OCI-LY1 (cell line): ENCODE measurements at regions not wholly inside any gene's neighbourhood (a gene's known extent, or its start where the extent isn't known, plus 50 kb on each side); places are given as distances from the start of the nearest gene placed in this dataset.

ENCODE experiments used
- H2AFZ ChIP-seq: fragments of 200-600 bp; sonication (generic), shearing (Covaris generic); 2 replicates; pipeline ENCODE4 v1.6.0; 2014; ENCODE audit warnings: antibody characterized with exemption, mild to moderate bottlenecking, low read length
- H3F3A ChIP-seq: fragments of 200-600 bp; sonication (generic), shearing (Covaris generic); 2 replicates; pipeline ENCODE4 v1.6.0; 2014; ENCODE audit warnings: mild to moderate bottlenecking, antibody characterized with exemption, low read length, moderate library complexity; ENCODE audit not compliant: insufficient read depth
- H3K27ac ChIP-seq: fragments of 200-600 bp; sonication (generic); 2 replicates; pipeline ENCODE4 v1.5.1; 2014; ENCODE audit warnings: low read length, mixed run types, mild to moderate bottlenecking, low read depth; ENCODE audit not compliant: poor library complexity, severe bottlenecking
- H3K27me3 ChIP-seq: fragments of 200-600 bp; sonication (generic); 2 replicates; pipeline ENCODE4 v1.6.0; 2014; ENCODE audit warnings: antibody characterized with exemption, mild to moderate bottlenecking, low read length, moderate library complexity; ENCODE audit not compliant: insufficient read depth
- H3K36me3 ChIP-seq: fragments of 200-600 bp; sonication (generic); 2 replicates; pipeline ENCODE4 v1.6.1; 2014; ENCODE audit warnings: mild to moderate bottlenecking, antibody characterized with exemption, low read length, moderate library complexity, mixed read lengths; ENCODE audit not compliant: insufficient read depth
- H3K4me1 ChIP-seq: fragments of 200-600 bp; sonication (generic); 2 replicates; pipeline ENCODE4 v1.5.1; 2014; ENCODE audit warnings: mild to moderate bottlenecking, low read length, moderate library complexity; ENCODE audit not compliant: insufficient read depth, severe bottlenecking
- H3K4me2 ChIP-seq: fragments of 200-600 bp; sonication (generic), shearing (Covaris generic); 2 replicates; pipeline ENCODE4 v1.6.1; 2014; ENCODE audit warnings: low read length
- H3K4me3 ChIP-seq: fragments of 200-600 bp; sonication (generic); 2 replicates; pipeline ENCODE4 v1.5.1; 2014; ENCODE audit warnings: low read length, low read depth, mild to moderate bottlenecking, mixed read lengths; ENCODE audit not compliant: poor library complexity, severe bottlenecking
- H3K79me2 ChIP-seq: fragments of 200-600 bp; shearing (Covaris generic); 2 replicates; pipeline ENCODE4 v1.6.1; 2016; ENCODE audit warnings: mixed run types, low read length, mixed read lengths; ENCODE audit not compliant: insufficient read depth
- H3K9ac ChIP-seq: fragments of 200-600 bp; sonication (generic), shearing (Covaris generic); 2 replicates; pipeline ENCODE4 v1.6.1; 2014; ENCODE audit warnings: mild to moderate bottlenecking, low read length, mixed read lengths
- H3K9me2 ChIP-seq: fragments of 200-600 bp; sonication (generic), shearing (Covaris generic); 2 replicates; pipeline ENCODE4 v1.6.1; 2014; ENCODE audit warnings: low read depth, mild to moderate bottlenecking, low read length, mixed read lengths
- H3K9me3 ChIP-seq: fragments of 200-600 bp; shearing (Covaris generic); 2 replicates; pipeline ENCODE4 v1.6.1; 2014; ENCODE audit warnings: low read length, mixed read lengths
- H4K20me1 ChIP-seq: fragments of 200-600 bp; sonication (generic), shearing (Covaris generic); 2 replicates; pipeline ENCODE4 v1.6.0; 2016; ENCODE audit warnings: mild to moderate bottlenecking, low read length; ENCODE audit not compliant: insufficient read depth
- EZH2 ChIP-seq: fragments of 200-600 bp; sonication (generic), shearing (Covaris generic); IDR thresholded peaks from 2 replicates; pipeline ENCODE4 v1.8.0; 2017; ENCODE audit warnings: borderline replicate concordance, mixed run types, mild to moderate bottlenecking, antibody characterized with exemption, low read length, moderate library complexity, mixed read lengths
- TF ChIP-seq, protein P1 (sequence below): fragments of 200-600 bp; sonication (generic), shearing (Covaris generic); IDR thresholded peaks from 2 replicates; pipeline ENCODE4 v1.5.1; 2017; ENCODE audit warnings: mild to moderate bottlenecking, antibody characterized with exemption, low read length, moderate library complexity, mixed read lengths

DNA sequence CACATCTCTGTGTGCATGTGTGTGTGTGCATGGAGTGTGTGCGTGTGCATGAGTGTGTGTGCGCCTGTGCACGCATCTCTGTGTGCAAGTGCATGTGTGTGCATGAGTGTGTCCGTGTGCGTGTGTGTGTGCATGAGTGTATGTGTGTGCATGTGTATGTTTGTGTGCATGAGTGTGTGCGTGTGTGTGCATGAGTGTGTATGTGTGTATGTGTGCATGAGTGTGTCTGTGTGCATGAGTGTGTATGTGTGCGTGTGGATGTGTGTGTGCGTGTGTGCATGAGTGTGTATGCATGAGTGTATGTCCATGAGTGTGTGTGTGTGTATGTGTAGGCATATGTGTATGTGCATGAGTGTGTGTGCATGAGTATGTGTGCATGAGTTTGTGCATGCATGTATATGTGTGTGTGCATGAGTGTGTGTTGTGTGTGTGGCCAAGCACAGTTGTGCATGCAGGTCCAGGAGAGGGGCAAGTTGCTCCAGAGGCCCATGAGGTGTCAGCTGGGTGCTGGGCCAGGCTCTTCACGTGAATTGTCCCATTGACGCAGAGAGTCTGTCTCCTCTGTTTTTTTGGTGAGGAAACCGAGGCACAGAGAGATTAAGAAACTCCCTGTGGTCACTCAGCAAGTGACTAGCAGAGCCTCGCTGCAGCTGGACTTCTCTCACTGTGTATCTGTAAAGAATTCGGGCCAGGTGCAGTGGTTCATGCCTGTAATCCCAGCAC lies 75.5 kb downstream of the ASB1 start:
- no peaks in the 10 kb centered on the region for H3K36me3 ChIP-seq
- H4K20me1 ChIP-seq, result no peaks in the 10 kb centered on the region
- no peak overlapping the region for H2AFZ ChIP-seq
- H3K9me2 ChIP-seq, result no peaks in the 10 kb centered on the region
- TF ChIP-seq EZH2, result no peak
- TF ChIP-seq, protein P1, sequence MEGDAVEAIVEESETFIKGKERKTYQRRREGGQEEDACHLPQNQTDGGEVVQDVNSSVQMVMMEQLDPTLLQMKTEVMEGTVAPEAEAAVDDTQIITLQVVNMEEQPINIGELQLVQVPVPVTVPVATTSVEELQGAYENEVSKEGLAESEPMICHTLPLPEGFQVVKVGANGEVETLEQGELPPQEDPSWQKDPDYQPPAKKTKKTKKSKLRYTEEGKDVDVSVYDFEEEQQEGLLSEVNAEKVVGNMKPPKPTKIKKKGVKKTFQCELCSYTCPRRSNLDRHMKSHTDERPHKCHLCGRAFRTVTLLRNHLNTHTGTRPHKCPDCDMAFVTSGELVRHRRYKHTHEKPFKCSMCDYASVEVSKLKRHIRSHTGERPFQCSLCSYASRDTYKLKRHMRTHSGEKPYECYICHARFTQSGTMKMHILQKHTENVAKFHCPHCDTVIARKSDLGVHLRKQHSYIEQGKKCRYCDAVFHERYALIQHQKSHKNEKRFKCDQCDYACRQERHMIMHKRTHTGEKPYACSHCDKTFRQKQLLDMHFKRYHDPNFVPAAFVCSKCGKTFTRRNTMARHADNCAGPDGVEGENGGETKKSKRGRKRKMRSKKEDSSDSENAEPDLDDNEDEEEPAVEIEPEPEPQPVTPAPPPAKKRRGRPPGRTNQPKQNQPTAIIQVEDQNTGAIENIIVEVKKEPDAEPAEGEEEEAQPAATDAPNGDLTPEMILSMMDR, result no peak
- H3K79me2 ChIP-seq, result no peaks in the 10 kb centered on the region
- no peaks in the 10 kb centered on the region for H3K4me1 ChIP-seq
- H3K9me3 ChIP-seq, result no peaks in the 10 kb centered on the region
- H3K4me3 ChIP-seq, result no peak overlapping the region
- H3K4me2 ChIP-seq, result no peak overlapping the region
- H3K27ac ChIP-seq, result no peak overlapping the region
- H3F3A ChIP-seq, result no peaks in the 10 kb centered on the region
- no peak overlapping the region for H3K9ac ChIP-seq
- H3K27me3 ChIP-seq, result peaks cover 6% of the 10 kb centered on the region; the same call in 1 of the 2 replicates

DNA sequence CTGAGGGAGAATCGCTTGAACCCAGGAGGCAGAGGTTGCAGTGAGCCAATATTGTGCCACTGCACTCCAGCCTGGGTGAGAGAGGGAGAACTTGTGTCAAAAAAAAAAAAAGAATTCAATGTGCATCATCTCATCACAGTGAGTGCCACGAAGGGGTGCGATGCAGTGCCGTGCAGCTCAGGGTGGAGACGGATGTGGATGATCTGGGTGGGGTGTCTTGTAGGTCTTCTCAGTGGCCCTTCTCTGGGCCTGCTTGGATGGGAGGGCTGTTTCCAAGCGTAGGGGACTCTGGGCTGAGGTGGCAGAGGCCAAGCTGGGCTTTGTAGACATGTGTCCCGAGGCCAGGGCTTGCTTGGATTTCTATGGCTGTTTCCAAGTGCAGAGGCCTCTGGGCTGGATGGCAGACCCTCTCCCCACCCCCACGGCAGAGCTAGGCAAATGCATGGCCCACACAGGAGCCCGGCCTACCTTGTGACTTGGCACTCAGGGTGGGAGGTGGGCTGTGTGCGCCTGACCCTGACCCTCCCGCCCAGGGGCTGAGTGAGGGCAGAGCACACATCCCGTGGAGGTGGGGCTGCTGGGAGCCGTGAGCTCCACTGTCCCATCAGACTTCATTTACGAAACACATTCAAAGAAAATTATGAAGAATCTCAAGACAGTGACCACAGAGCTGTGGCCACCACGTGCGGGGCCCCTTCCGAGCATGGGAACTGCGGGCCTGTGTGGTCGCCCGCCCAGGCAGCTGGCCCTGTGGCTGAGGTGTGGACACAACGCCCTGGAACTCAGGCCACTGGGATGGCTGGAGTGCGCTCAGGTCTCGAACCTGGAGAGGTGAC lies 76.4 kb downstream of the ASB1 start:
- Histone ChIP-seq H3K4me1 (no peaks in the 10 kb centered on the region), H3K4me2 (no peak overlapping the region)

DNA sequence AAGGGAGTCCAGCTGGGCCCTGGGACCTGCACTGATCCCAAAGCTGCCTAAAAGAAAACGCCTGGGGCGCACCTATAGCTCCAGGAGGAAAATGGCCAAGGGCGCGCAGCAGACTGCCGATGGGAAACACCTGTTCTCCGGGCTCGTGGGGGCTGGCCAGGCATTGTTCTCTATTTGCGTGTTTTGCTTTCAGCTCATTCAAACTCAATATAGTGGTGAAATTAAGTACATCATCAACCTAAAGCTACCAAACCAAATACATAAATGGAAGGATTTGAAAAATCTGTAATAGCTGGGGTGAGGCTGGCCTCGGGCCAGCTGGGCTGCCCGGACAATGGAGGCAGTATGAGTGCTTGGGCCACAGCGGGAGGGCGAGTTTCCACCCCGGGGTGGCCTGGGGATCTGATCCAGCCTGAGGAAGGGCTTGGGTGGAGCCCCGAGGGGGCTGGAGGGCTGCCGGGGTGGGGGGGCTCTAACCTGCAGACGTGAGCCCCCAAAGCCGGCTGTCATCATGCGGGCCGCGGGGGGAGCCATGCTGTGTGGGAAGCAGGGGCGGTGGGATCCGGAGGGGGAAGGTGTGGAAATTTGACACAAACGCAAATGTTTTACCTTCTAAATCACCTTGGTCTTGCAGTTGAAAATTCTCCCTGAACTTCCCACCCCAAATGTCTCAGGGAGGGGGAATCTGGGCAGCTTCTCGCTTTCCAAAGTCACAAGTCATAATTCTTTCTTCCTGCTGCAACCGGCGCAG lies 77.6 kb downstream of the ASB1 start:
- Histone ChIP-seq H3K4me2 (no peak overlapping the region), H3K4me1 (no peaks in the 10 kb centered on the region)

More for the DNA sequence above, 76.4 kb downstream of the ASB1 start:
- H3K9ac ChIP-seq, result no peak overlapping the region
- no peaks in the 10 kb centered on the region for H3K9me2 ChIP-seq
- H3K27ac ChIP-seq, result no peak overlapping the region
- H3K9me3 ChIP-seq, result no peaks in the 10 kb centered on the region
- H3K36me3 ChIP-seq, result no peaks in the 10 kb centered on the region
- peaks cover 10% of the 10 kb centered on the region for H3K27me3 ChIP-seq
- TF ChIP-seq EZH2, result no peak
- TF ChIP-seq, protein P1, result no peak
- H3K79me2 ChIP-seq, result no peaks in the 10 kb centered on the region
- H4K20me1 ChIP-seq, result no peaks in the 10 kb centered on the region
- no peaks in the 10 kb centered on the region for H3F3A ChIP-seq
- H3K4me3 ChIP-seq, result no peak overlapping the region
- no peak overlapping the region for H2AFZ ChIP-seq

More for the DNA sequence above, 77.6 kb downstream of the ASB1 start:
- no peaks in the 10 kb centered on the region for H3K9me2 ChIP-seq
- no peak overlapping the region for H3K9ac ChIP-seq
- no peaks in the 10 kb centered on the region for H4K20me1 ChIP-seq
- no peaks in the 10 kb centered on the region for H3K36me3 ChIP-seq
- no peak overlapping the region for H3K4me3 ChIP-seq
- H3K9me3 ChIP-seq, result no peaks in the 10 kb centered on the region
- H2AFZ ChIP-seq, result no peak overlapping the region
- H3K79me2 ChIP-seq, result no peaks in the 10 kb centered on the region
- no peaks in the 10 kb centered on the region for H3F3A ChIP-seq
- H3K27me3 ChIP-seq, result peaks cover 10% of the 10 kb centered on the region
- TF ChIP-seq EZH2, result no peak
- TF ChIP-seq, protein P1, result no peak
- H3K27ac ChIP-seq, result no peak overlapping the region
